ENCODE measurements at regions not wholly inside any gene's neighbourhood (a gene's known extent, or its start where the extent isn't known, plus 50 kb on each side); places are given as distances from the start of the nearest gene placed in this dataset.
"Not testable (repeated sequence)": the region's sequence is repeated elsewhere in the genome, so short reads cannot be mapped to it uniquely, and the experiment has no call there.

DNA sequence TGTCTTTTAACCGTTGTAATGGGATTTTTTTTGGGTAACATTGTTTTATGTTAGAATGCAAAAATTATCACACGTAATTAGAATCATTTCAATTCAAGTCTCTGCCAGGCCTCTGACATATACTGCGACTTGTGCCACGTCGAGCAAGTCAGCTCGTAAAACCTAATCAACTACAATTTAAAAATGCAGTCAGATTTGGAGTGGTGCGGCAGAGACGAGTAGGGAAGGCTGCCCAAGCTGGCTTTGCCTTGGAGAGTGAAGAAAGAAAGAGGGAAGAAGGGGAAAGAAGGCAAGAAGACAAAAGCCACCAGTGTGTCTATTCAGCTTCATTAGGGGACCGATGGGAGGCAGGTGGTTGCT, 110.7 kb downstream of the MIAT start (continued):
- TF ChIP-seq, protein P1, sequence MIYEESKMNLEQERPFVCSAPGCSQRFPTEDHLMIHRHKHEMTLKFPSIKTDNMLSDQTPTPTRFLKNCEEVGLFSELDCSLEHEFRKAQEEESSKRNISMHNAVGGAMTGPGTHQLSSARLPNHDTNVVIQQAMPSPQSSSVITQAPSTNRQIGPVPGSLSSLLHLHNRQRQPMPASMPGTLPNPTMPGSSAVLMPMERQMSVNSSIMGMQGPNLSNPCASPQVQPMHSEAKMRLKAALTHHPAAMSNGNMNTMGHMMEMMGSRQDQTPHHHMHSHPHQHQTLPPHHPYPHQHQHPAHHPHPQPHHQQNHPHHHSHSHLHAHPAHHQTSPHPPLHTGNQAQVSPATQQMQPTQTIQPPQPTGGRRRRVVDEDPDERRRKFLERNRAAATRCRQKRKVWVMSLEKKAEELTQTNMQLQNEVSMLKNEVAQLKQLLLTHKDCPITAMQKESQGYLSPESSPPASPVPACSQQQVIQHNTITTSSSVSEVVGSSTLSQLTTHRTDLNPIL (CRISPR knock-in tag; IDR thresholded peaks at IDR 0.05; ENCODE audit: low read depth): no peak

DNA sequence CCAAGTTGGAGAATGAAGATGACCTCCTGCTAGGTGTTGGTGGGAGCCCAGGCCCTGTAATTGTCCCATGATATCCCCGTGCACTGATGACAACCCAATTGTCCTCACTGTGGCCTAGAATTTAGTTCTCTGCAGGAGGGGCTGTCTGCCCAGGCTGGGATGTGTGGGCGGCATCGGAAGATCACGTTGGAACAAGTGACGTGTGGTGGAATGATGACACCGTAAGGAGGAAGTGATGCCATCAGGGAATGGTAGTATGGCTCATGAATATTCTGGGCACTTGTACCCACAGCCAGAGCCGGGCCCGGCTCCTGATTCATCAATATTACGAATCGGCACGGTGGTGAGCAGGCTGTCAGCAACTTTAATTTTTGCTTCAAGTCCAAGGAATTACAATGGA, 111.6 kb downstream of the MIAT start:
- ATAC-seq: no peak
- TF ChIP-seq TOX (CRISPR knock-in tag; IDR thresholded peaks at IDR 0.05; ENCODE audit: borderline replicate concordance) (no peak), ESRRG (CRISPR knock-in tag; IDR thresholded peaks at IDR 0.05) (no peak), TCF4 (CRISPR knock-in tag; IDR thresholded peaks at IDR 0.05; ENCODE audit: borderline replicate concordance) (no peak), SNAI2 (CRISPR knock-in tag; IDR thresholded peaks at IDR 0.05) (no peak), OSR1 (CRISPR knock-in tag; IDR thresholded peaks at IDR 0.05) (no peak), ZC3H10 (CRISPR knock-in tag; IDR thresholded peaks at IDR 0.05) (no peak), RARB (CRISPR knock-in tag; IDR thresholded peaks at IDR 0.05) (no peak), CSDC2 (CRISPR knock-in tag; IDR thresholded peaks at IDR 0.05) (no peak), PPARA (CRISPR knock-in tag; IDR thresholded peaks at IDR 0.05; ENCODE audit: borderline replicate concordance) (no peak), ZFP30 (CRISPR knock-in tag; IDR thresholded peaks at IDR 0.05) (no peak), BACH2 (CRISPR knock-in tag; IDR thresholded peaks at IDR 0.05; ENCODE audit: borderline replicate concordance) (no peak), GLIS3 (CRISPR knock-in tag; IDR thresholded peaks at IDR 0.05) (no peak), ARNTL (CRISPR knock-in tag; IDR thresholded peaks at IDR 0.05; ENCODE audit: borderline replicate concordance, low read depth) (no peak), ZNF70 (CRISPR knock-in tag; IDR thresholded peaks at IDR 0.05) (no peak), ISL1 (CRISPR knock-in tag; IDR thresholded peaks at IDR 0.05) (no peak), ZFP3 (CRISPR knock-in tag; IDR thresholded peaks at IDR 0.05) (no peak)
- TF ChIP-seq, protein P1 (CRISPR knock-in tag; IDR thresholded peaks at IDR 0.05; ENCODE audit: low read depth): no peak
- TF ChIP-seq, protein P2, sequence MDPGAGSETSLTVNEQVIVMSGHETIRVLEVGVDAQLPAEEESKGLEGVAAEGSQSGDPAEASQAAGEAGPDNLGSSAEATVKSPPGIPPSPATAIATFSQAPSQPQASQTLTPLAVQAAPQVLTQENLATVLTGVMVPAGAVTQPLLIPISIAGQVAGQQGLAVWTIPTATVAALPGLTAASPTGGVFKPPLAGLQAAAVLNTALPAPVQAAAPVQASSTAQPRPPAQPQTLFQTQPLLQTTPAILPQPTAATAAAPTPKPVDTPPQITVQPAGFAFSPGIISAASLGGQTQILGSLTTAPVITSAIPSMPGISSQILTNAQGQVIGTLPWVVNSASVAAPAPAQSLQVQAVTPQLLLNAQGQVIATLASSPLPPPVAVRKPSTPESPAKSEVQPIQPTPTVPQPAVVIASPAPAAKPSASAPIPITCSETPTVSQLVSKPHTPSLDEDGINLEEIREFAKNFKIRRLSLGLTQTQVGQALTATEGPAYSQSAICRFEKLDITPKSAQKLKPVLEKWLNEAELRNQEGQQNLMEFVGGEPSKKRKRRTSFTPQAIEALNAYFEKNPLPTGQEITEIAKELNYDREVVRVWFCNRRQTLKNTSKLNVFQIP (CRISPR knock-in tag; IDR thresholded peaks at IDR 0.05; ENCODE audit: borderline replicate concordance, low read depth): no peak
- TF ChIP-seq, protein P3, sequence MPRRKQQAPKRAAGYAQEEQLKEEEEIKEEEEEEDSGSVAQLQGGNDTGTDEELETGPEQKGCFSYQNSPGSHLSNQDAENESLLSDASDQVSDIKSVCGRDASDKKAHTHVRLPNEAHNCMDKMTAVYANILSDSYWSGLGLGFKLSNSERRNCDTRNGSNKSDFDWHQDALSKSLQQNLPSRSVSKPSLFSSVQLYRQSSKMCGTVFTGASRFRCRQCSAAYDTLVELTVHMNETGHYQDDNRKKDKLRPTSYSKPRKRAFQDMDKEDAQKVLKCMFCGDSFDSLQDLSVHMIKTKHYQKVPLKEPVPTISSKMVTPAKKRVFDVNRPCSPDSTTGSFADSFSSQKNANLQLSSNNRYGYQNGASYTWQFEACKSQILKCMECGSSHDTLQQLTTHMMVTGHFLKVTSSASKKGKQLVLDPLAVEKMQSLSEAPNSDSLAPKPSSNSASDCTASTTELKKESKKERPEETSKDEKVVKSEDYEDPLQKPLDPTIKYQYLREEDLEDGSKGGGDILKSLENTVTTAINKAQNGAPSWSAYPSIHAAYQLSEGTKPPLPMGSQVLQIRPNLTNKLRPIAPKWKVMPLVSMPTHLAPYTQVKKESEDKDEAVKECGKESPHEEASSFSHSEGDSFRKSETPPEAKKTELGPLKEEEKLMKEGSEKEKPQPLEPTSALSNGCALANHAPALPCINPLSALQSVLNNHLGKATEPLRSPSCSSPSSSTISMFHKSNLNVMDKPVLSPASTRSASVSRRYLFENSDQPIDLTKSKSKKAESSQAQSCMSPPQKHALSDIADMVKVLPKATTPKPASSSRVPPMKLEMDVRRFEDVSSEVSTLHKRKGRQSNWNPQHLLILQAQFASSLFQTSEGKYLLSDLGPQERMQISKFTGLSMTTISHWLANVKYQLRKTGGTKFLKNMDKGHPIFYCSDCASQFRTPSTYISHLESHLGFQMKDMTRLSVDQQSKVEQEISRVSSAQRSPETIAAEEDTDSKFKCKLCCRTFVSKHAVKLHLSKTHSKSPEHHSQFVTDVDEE (CRISPR knock-in tag; IDR thresholded peaks at IDR 0.05): no peak

DNA sequence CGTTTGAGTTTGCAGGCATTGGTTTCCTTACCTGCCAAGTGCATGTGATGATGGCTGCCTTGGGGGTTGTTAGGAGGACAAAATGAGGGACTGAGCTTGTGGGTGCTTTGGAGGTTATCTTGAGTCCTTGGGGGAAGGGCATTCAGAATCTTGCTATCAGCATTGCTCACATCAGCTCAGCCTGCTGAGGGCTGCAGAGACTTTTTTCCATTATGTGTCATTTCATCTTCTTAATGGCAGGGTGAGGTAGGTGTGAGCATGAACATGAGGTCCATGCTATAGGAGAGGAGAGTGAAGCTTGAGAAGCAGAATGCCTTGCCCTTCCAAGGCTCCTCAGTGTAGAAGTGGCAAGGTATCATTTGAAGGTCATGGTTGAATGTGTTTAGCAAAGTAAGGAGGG, 112.3 kb downstream of the MIAT start:
- TF ChIP-seq ZNF8 (CRISPR knock-in tag; IDR thresholded peaks at IDR 0.05) (no peak), ZNF70 (CRISPR knock-in tag; IDR thresholded peaks at IDR 0.05) (peak; percentile 52; the same call in 1 of the 2 replicates)
- ATAC-seq: no peak

DNA sequence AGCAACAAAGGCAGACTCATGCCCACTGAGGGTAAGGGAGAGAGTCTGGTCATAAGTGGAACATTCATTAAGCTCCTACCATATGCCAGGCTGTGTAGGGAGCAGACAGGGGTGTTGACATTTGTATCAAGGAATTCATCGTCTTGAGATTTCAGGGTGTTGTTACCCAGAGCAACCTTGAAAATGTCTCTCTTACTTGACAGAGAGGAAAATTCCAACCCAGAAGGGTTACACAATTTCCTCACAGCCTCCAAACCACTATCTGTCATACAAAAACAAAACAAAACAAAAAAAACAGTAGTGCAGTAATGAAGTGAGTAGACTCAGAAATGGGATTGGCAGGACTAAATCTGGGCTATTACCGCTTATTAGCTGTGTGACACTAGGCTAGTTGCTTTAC, 113.2 kb downstream of the MIAT start:
- ATAC-seq: no peak
- TF ChIP-seq GLIS3 (CRISPR knock-in tag; IDR thresholded peaks at IDR 0.05) (no peak), PPARA (CRISPR knock-in tag; IDR thresholded peaks at IDR 0.05; ENCODE audit: borderline replicate concordance) (no peak), SNAI2 (CRISPR knock-in tag; IDR thresholded peaks at IDR 0.05) (no peak), ISL1 (CRISPR knock-in tag; IDR thresholded peaks at IDR 0.05) (no peak), ZNF70 (CRISPR knock-in tag; IDR thresholded peaks at IDR 0.05) (no peak), BACH2 (CRISPR knock-in tag; IDR thresholded peaks at IDR 0.05; ENCODE audit: borderline replicate concordance) (no peak), TCF4 (CRISPR knock-in tag; IDR thresholded peaks at IDR 0.05; ENCODE audit: borderline replicate concordance) (no peak), ZNF565 (CRISPR knock-in tag; conservative IDR thresholded peaks at IDR 0.05; ENCODE audit: low read depth) (no peak), ZFP30 (CRISPR knock-in tag; IDR thresholded peaks at IDR 0.05) (no peak)
- TF ChIP-seq, protein P2 (CRISPR knock-in tag; IDR thresholded peaks at IDR 0.05; ENCODE audit: borderline replicate concordance, low read depth): no peak
- TF ChIP-seq, protein P3 (CRISPR knock-in tag; IDR thresholded peaks at IDR 0.05): no peak
- TF ChIP-seq, protein P4, sequence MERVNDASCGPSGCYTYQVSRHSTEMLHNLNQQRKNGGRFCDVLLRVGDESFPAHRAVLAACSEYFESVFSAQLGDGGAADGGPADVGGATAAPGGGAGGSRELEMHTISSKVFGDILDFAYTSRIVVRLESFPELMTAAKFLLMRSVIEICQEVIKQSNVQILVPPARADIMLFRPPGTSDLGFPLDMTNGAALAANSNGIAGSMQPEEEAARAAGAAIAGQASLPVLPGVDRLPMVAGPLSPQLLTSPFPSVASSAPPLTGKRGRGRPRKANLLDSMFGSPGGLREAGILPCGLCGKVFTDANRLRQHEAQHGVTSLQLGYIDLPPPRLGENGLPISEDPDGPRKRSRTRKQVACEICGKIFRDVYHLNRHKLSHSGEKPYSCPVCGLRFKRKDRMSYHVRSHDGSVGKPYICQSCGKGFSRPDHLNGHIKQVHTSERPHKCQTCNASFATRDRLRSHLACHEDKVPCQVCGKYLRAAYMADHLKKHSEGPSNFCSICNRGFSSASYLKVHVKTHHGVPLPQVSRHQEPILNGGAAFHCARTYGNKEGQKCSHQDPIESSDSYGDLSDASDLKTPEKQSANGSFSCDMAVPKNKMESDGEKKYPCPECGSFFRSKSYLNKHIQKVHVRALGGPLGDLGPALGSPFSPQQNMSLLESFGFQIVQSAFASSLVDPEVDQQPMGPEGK (CRISPR knock-in tag; IDR thresholded peaks at IDR 0.05; ENCODE audit: borderline replicate concordance): no peak

DNA sequence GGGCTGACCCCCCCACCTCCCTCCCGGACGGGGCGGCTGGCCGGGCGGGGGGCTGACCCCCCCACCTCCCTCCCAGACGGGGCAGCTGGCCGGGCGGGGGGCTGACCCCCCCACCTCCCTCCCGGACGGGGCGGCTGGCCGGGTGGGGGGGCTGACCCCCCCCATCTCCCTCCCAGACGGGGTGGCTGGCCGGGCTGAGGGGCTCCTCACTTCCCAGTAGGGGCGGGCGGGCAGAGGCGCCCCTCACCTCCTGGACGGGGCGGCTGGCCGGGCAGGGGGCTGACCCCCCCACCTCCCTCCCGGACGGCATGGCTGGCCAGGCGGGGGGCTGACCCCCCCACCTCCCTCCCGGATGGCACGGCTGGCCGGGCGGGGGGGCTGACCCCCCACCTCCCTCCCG, 115.7 kb downstream of the MIAT start:
- ATAC-seq: not testable (repeated sequence)
